WERI-Rb-1 (cell line): ENCODE measurements at regions not wholly inside any gene's neighbourhood (a gene's known extent, or its start where the extent isn't known, plus 50 kb on each side); places are given as distances from the start of the nearest gene placed in this dataset.

ENCODE experiments used
- DNase-seq: peaks from one replicate; pipeline ENCODE4 v3.0.0-alpha.2; 2020
- H3K27ac ChIP-seq: fragments of 250-450 bp; sonication (Bioruptor Pico); 2 replicates; pipeline ENCODE4 v1.5.1; 2020; ENCODE audit warnings: mild to moderate bottlenecking, moderate library complexity
- H3K27me3 ChIP-seq: fragments of 250-450 bp; sonication (Bioruptor Pico); 2 replicates; pipeline ENCODE4 v1.5.1; 2021; ENCODE audit warnings: mild to moderate bottlenecking, low read depth, moderate library complexity; ENCODE audit not compliant: insufficient read depth, severe bottlenecking
- H3K36me3 ChIP-seq: fragments of 250-450 bp; sonication (Bioruptor Pico); 2 replicates; pipeline ENCODE4 v1.5.1; 2020; ENCODE audit warnings: mild to moderate bottlenecking, moderate library complexity
- H3K4me3 ChIP-seq: 2 replicates; pipeline ENCODE4 v1.5.1; 2011; ENCODE audit warnings: low read depth, mild to moderate bottlenecking, control low read depth, low read length
- H3K9me3 ChIP-seq: fragments of 250-450 bp; sonication (Bioruptor Pico); 2 replicates; pipeline ENCODE4 v1.5.1; 2021; ENCODE audit warnings: mild to moderate bottlenecking, moderate library complexity; ENCODE audit not compliant: severe bottlenecking
- TF ChIP-seq, protein P1 (sequence below): IDR thresholded peaks from 2 replicates; pipeline ENCODE4 v1.5.1; 2011; ENCODE audit warnings: low read depth, mild to moderate bottlenecking, control low read depth, inconsistent platforms, low read length

DNA sequence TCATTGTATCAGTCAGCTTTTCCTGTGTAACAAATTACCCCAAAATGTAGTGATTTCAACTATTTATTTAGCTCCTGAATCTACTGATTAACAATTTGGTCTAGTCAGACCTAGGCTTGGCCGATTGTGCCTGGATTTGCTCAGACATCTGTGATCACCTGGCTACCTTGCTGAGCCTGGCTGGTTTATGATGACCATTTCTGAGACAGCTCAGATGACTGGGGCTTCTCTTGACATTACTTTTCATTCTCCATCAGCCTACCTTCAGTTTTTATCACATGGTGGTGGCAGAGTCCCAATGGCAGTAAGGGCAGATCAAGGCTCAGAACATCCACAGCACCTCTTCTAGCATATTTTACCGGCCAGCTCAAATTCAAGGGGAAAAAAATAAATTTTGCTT is 286.3 kb downstream of the BTG1 start:
- Histone ChIP-seq H3K4me3 (no peak overlapping the region), H3K27ac (no peak overlapping the region), H3K27me3 (no peaks in the 10 kb centered on the region), H3K36me3 (no peaks in the 10 kb centered on the region), H3K9me3 (no peaks in the 10 kb centered on the region)
- TF ChIP-seq, protein P1, sequence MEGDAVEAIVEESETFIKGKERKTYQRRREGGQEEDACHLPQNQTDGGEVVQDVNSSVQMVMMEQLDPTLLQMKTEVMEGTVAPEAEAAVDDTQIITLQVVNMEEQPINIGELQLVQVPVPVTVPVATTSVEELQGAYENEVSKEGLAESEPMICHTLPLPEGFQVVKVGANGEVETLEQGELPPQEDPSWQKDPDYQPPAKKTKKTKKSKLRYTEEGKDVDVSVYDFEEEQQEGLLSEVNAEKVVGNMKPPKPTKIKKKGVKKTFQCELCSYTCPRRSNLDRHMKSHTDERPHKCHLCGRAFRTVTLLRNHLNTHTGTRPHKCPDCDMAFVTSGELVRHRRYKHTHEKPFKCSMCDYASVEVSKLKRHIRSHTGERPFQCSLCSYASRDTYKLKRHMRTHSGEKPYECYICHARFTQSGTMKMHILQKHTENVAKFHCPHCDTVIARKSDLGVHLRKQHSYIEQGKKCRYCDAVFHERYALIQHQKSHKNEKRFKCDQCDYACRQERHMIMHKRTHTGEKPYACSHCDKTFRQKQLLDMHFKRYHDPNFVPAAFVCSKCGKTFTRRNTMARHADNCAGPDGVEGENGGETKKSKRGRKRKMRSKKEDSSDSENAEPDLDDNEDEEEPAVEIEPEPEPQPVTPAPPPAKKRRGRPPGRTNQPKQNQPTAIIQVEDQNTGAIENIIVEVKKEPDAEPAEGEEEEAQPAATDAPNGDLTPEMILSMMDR = no peak
- DNase-seq = no peak

DNA sequence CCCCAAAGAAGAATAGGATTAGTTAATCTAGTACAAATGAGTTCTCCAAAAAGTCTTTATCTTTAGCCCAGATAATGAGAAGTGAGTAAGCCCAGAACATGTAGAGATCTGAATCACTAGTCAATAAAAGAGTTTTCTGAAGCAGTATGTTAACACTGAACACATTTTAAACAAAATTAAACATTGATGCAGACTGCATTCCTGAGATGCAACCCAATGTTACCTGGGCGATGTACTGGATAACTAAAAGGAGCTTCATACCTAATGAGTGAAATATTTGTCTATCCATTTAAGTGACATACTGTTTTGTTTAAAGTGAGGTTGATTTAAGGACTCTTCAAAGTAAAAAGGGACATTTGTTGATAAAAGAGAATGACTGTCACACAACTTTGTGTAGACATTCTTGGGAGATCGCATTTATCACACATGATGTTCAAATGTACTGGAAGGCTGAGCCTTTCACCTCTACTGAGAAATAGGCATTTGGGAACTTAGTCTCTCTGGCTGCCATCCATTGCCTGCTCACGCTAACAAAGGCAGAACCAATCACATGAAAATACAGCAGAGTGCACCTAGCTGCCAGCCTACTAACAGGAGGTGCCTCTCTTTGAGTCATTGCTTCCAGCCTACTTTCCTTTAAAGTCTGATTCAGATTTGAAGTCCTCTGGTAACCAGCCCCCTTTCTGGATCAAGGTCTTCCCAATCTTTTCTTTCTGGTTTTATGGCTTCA is 287.7 kb downstream of the BTG1 start:
- Histone ChIP-seq H3K36me3 (no peaks in the 10 kb centered on the region), H3K9me3 (no peaks in the 10 kb centered on the region), H3K27ac (no peak overlapping the region), H3K27me3 (no peaks in the 10 kb centered on the region), H3K4me3 (no peak overlapping the region)
- no peak for DNase-seq
- TF ChIP-seq, protein P1 = no peak

DNA sequence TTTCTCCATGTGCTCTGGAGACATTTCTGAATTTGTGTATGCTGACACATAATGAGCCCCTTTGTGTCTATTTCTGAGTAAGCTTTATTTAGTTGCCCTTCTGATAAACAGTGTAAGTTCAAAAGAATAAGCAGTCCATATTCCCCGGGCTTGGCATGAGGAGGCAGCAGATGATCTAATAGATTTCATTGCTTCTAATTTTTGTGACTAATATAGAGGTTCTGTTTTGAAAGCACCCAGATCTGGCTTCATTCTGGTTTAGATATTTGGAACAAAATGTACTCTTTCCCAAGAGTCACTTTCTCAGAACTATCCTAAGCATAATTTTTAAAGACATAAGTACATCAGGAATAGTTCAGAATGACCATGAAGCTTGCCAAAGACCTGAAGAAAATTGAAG is 290.9 kb downstream of the BTG1 start:
- Histone ChIP-seq H3K9me3 (no peaks in the 10 kb centered on the region), H3K27me3 (no peaks in the 10 kb centered on the region)
- DNase-seq = no peak

DNA sequence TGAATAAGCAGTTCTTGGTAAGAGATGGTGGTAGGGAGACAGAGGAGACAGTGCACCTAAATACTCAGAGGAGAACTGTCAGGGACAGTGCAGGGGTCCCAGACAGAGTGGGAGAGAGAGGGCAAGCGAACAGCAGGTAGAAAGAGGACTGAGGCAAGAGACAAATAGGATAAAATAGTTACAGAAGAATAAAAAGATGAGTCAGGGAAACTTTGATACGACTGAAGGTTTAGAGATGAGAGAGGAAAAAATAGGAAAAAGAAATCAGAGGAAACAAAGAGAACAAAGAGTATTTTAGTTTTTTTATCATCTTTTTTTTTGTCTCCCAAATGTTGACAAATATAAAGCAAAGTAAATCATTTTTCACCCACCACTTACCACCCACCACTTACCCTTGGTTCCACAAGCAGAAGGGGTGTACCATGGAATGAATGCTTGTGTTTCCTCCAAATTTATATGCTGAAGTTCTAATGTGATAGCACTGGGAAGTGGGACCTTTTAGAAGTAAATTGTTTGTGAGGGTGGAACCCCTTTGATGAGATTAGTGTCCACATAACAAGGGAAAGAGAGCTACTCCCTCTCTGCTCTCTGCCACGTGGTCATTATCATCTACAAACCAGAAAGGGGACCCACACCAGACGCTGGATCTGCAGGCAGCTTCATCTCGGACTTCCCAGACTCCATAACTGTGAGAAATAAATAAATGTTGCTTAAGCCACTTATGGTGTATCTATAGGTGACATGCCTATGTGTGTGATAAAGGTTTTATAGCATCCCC is 292.1 kb downstream of the BTG1 start:
- Histone ChIP-seq H3K4me3 (no peak overlapping the region), H3K9me3 (no peaks in the 10 kb centered on the region), H3K36me3 (no peaks in the 10 kb centered on the region), H3K27me3 (no peaks in the 10 kb centered on the region), H3K27ac (no peak overlapping the region)
- TF ChIP-seq, protein P1 = no peak
- no peak for DNase-seq

More for the DNA sequence above, 290.9 kb downstream of the BTG1 start:
- Histone ChIP-seq H3K27ac (no peak overlapping the region), H3K4me3 (no peak overlapping the region), H3K36me3 (no peaks in the 10 kb centered on the region)
- TF ChIP-seq, protein P1 = no peak

DNA sequence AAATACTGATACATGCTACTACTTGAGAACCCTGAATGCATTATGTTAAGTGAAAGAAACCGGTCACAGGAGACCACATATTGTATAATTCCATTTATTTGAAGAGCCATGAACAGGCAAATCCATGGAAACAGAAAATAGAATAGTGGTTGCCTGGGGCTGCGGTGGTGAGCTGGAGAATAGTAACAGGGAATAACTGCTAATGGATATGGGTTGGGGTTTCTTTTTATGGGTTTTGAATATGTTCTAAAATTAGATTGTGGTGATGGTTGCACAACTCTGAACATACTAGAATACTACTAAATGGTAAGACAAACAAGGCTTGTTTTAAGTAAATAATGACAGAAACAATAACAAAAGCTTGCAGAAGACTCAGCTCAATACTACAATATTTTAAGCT is 293.0 kb downstream of the BTG1 start:
- Histone ChIP-seq H3K9me3 (no peaks in the 10 kb centered on the region), H3K36me3 (no peaks in the 10 kb centered on the region), H3K27me3 (no peaks in the 10 kb centered on the region), H3K27ac (no peak overlapping the region), H3K4me3 (no peak overlapping the region)
- TF ChIP-seq, protein P1 = no peak
- DNase-seq = no peak
